Choroid plexus epithelial cell (primary cell): ENCODE measurements at regions not wholly inside any gene's neighbourhood (a gene's known extent, or its start where the extent isn't known, plus 50 kb on each side); places are given as distances from the start of the nearest gene placed in this dataset.
A peak's percentile ranks its signal among the peaks of the same experiment; 100 is the strongest.

Experiments
- DNase-seq: peaks from one replicate; pipeline ENCODE4 v3.0.0-alpha.2; 2010; ENCODE audit warnings: low read depth
- H3K4me3 ChIP-seq: 2 replicates; pipeline ENCODE4 v1.5.1; 2011; ENCODE audit warnings: low read depth, mild to moderate bottlenecking, control low read depth, low read length, moderate library complexity
- CTCF ChIP-seq: conservative IDR thresholded peaks from 2 replicates; pipeline ENCODE4 v1.5.1; 2011; ENCODE audit warnings: low read depth, mild to moderate bottlenecking, control low read depth, inconsistent platforms, low read length, moderate library complexity

GRCh38 chr5:86909418-86910295, 291.9 kb downstream of the COX7C start:
- peak; percentile 5 for DNase-seq
- no peak for TF ChIP-seq CTCF

GRCh38 chr5:86917117-86917579, 299.4 kb downstream of the COX7C start:
- peak; percentile 41 for DNase-seq
- TF ChIP-seq CTCF: no peak
- no peak overlapping the region for H3K4me3 ChIP-seq

More at GRCh38 chr5:86909418-86910295, 291.9 kb downstream of the COX7C start:
- no peak overlapping the region for H3K4me3 ChIP-seq

GRCh38 chr5:86918246-86918645, 300.5 kb downstream of the COX7C start:
- no peak for DNase-seq
- H3K4me3 ChIP-seq: no peak overlapping the region
- no peak for TF ChIP-seq CTCF

- no peak for DNase-seq
- no peak overlapping the region for H3K4me3 ChIP-seq
- no peak for TF ChIP-seq CTCF
Observed at GRCh38 chr5:86926033-86926432, 308.3 kb downstream of the COX7C start.

- no peak for DNase-seq
- TF ChIP-seq CTCF: no peak
- no peak overlapping the region for H3K4me3 ChIP-seq
Observed at GRCh38 chr5:86929123-86929766, 311.5 kb downstream of the COX7C start.

GRCh38 chr5:86951761-86952160, 315.9 kb upstream of the RASA1 start:
- no peak for TF ChIP-seq CTCF
- no peak for DNase-seq
- H3K4me3 ChIP-seq: no peak overlapping the region
